Endothelial cell of umbilical vein (primary cell): ENCODE measurements at regions not wholly inside any gene's neighbourhood (a gene's known extent, or its start where the extent isn't known, plus 50 kb on each side); places are given as distances from the start of the nearest gene placed in this dataset.

Experiments used
- BruUV-seq: library from RNA; stranded (reverse); fragments of 400-500 nt; replicated peaks from 2 replicates; lab custom pipeline; 2021; lab: Mats Ljungman, UMichigan
- CTCF ChIA-PET: fragments of 300-600, 350-600 bp; sonication (Branson Sonifier 250); formaldehyde crosslinking; loops from one replicate; lab custom pipeline; 2021; ENCODE audit warnings: antibody characterized with exemption, inconsistent platforms; lab: Charles Lee
- POLR2A ChIA-PET: fragments of 300-600, 350-600 bp; sonication (Branson Sonifier 250); formaldehyde crosslinking; loops from one replicate; lab custom pipeline; 2021; ENCODE audit warnings: antibody characterized with exemption, inconsistent platforms; lab: Charles Lee
- DNase-seq: peaks from one replicate; pipeline ENCODE4 v3.0.0-alpha.2; 2011; ENCODE audit warnings: low read depth, low spot score
- FAIRE-seq: peaks from 2 replicates; lab custom pipeline; 2011; peaks lifted over from hg19 to GRCh38; lab: Jason Lieb, UNC
- H2AFZ ChIP-seq: 2 replicates; pipeline ENCODE4 v1.6.0; 2012; ENCODE audit warnings: low read depth, low read length, control low read depth, inconsistent platforms
- H3K27ac ChIP-seq: 2 replicates; pipeline ENCODE4 v1.5.1; 2011; ENCODE audit warnings: low read depth, mild to moderate bottlenecking, control low read depth, low read length, moderate library complexity; ENCODE audit not compliant: insufficient read depth
- H3K27me3 ChIP-seq, 2 experiments: 2 replicates each; pipeline versions ENCODE4 v1.6.0 to v1.6.1; 2011; ENCODE audit warnings: low read length in 2 of 2, mixed read lengths in 1 of 2; ENCODE audit not compliant: control insufficient read depth in 2 of 2, insufficient read depth in 2 of 2
- H3K36me3 ChIP-seq, 2 experiments: 2 replicates in 1 of 2; 3 replicates in 1 of 2; pipeline ENCODE4 v1.5.1; 2011; ENCODE audit warnings: low read length in 2 of 2, mild to moderate bottlenecking in 1 of 2, moderate library complexity in 1 of 2; ENCODE audit not compliant: control insufficient read depth in 2 of 2, insufficient read depth in 2 of 2; ENCODE audit errors: extremely low read depth in 1 of 2
- H3K4me1 ChIP-seq: 3 replicates; pipeline ENCODE4 v1.5.1; 2011; ENCODE audit warnings: mild to moderate bottlenecking, low read length; ENCODE audit not compliant: control insufficient read depth, insufficient read depth; ENCODE audit errors: extremely low read depth
- H3K4me2 ChIP-seq: 2 replicates; pipeline ENCODE4 v1.6.1; 2011; ENCODE audit warnings: low read length, control low read depth, mixed read lengths; ENCODE audit not compliant: insufficient read depth
- H3K4me3 ChIP-seq, 3 experiments: fragments of 200-600 bp in 1 of 3; sonication (generic), shearing (Covaris generic) in 1 of 3; replicated peaks in 1 of 3; 2 replicates each; pipeline ENCODE4 v1.5.1; 2011 to 2016; ENCODE audit warnings: control low read depth in 3 of 3, low read length in 3 of 3, mild to moderate bottlenecking in 2 of 3, inconsistent platforms in 1 of 3, low read depth in 1 of 3, moderate library complexity in 1 of 3; ENCODE audit not compliant: insufficient read depth in 1 of 3
- H3K79me2 ChIP-seq: 2 replicates; pipeline ENCODE4 v1.6.0; 2012; ENCODE audit warnings: low read length, inconsistent platforms; ENCODE audit not compliant: control insufficient read depth, insufficient read depth
- H3K9ac ChIP-seq: replicated peaks from 2 replicates; pipeline ENCODE3; 2011; ENCODE audit warnings: low read length, control low read depth; ENCODE audit not compliant: insufficient read depth; ENCODE audit errors: extremely low read depth
- H3K9me1 ChIP-seq: replicated peaks from 3 replicates; pipeline ENCODE4 v1.6.0; 2011; ENCODE audit warnings: mild to moderate bottlenecking, low read length; ENCODE audit not compliant: control insufficient read depth, insufficient read depth; ENCODE audit errors: extremely low read depth
- H3K9me3 ChIP-seq: replicated peaks from 2 replicates; pipeline ENCODE4 v1.5.1; 2012; ENCODE audit warnings: low read length, inconsistent platforms; ENCODE audit not compliant: control insufficient read depth, insufficient read depth
- H4K20me1 ChIP-seq: replicated peaks from 2 replicates; pipeline ENCODE3; 2011; ENCODE audit warnings: mild to moderate bottlenecking, low read length; ENCODE audit not compliant: control insufficient read depth, insufficient read depth; ENCODE audit errors: extremely low read depth
- CTCF ChIP-seq, 2 donors: IDR thresholded peaks; 1 replicate in 1 of 2; 2 replicates in 1 of 2; pipeline ENCODE4 v1.5.1; 2011; ENCODE audit warnings: low read length in 2 of 2, mild to moderate bottlenecking in 2 of 2, moderate library complexity in 2 of 2, control low read depth in 1 of 2, inconsistent platforms in 1 of 2, low read depth in 1 of 2; ENCODE audit not compliant: insufficient read depth in 1 of 2; ENCODE audit errors: extremely low read depth in 1 of 2
- EZH2 ChIP-seq: IDR thresholded peaks from 2 replicates; pipeline ENCODE4 v1.6.1; 2012; ENCODE audit warnings: borderline replicate concordance, low read depth, mild to moderate bottlenecking, moderate library complexity, low read length, inconsistent platforms; ENCODE audit not compliant: severe bottlenecking
- FOS ChIP-seq: IDR thresholded peaks from 2 replicates; pipeline ENCODE4 v1.6.1; 2011; ENCODE audit warnings: mild to moderate bottlenecking, low read length, moderate library complexity, borderline replicate concordance; ENCODE audit not compliant: insufficient read depth
- GATA2 ChIP-seq: IDR thresholded peaks from 2 replicates; pipeline ENCODE4 v1.7.0; 2011; ENCODE audit warnings: low read depth, mild to moderate bottlenecking, moderate library complexity, mixed read lengths, low read length; ENCODE audit not compliant: insufficient read length, insufficient read depth
- JUN ChIP-seq: IDR thresholded peaks from 2 replicates; pipeline ENCODE4 v1.6.1; 2011; ENCODE audit warnings: borderline replicate concordance, low read depth; ENCODE audit not compliant: insufficient read length, insufficient read depth
- MYC ChIP-seq: IDR thresholded peaks from one replicate; pipeline ENCODE4 v1.6.1; 2011; ENCODE audit warnings: mild to moderate bottlenecking, low read depth, low read length
- POLR2A ChIP-seq: IDR thresholded peaks from 2 replicates; pipeline ENCODE4 v1.6.1; 2012; ENCODE audit warnings: low read depth, mild to moderate bottlenecking, control low read depth, low read length
- POLR2AphosphoS5 ChIP-seq: IDR thresholded peaks from 2 replicates; pipeline ENCODE4 v1.6.1; 2012; ENCODE audit warnings: low read depth, mild to moderate bottlenecking, control low read depth, low read length, moderate library complexity; ENCODE audit not compliant: insufficient read depth
- dilution Hi-C: fragments of 300-500 bp; cut with MboI; formaldehyde crosslinking; loops from one replicate; pipeline ENCODE4 v1.15.0; 2019; ENCODE audit warnings: low sequenced_read_pairs; ENCODE audit not compliant: extremely low pct_ligation_motif_present
- intact Hi-C: fragments of 100-400 bp; cut with micrococcal nuclease; formaldehyde crosslinking; loops from one replicate; pipeline ENCODE4 v1.10.0; 2022
- TF ChIP-seq, protein P1 (sequence below): IDR thresholded peaks from 2 replicates; pipeline ENCODE4 v1.6.1; 2011; ENCODE audit not compliant: insufficient read depth, insufficient read length

- Histone ChIP-seq H3K27ac (no peak overlapping the region), H3K4me3 (no peak overlapping the region), H2AFZ (no peak overlapping the region), H3K9ac (no peak overlapping the region), H3K27me3 (no peaks in the 10 kb centered on the region), H3K9me3 (peaks cover 5% of the 10 kb centered on the region), H3K36me3 (no peaks in the 10 kb centered on the region), H3K4me2 (no peak overlapping the region), H3K4me1 (no peaks in the 10 kb centered on the region), H3K9me1 (no peaks in the 10 kb centered on the region), H3K79me2 (no peaks in the 10 kb centered on the region), H4K20me1 (no peaks in the 10 kb centered on the region)
- ChIA-PET CTCF (no interaction called here), POLR2A (no interaction called here)
- BruUV-seq = no TSS peak
- DNase-seq = no peak
- dilution Hi-C loops (no loop called here), intact Hi-C loops (no loop called here)
- no peak for FAIRE-seq
- no peak for TF ChIP-seq MYC
- no peak for TF ChIP-seq POLR2AphosphoS5
- TF ChIP-seq EZH2 = no peak
- TF ChIP-seq FOS = no peak
- TF ChIP-seq CTCF (IDR thresholded peaks at IDR 0.05; ENCODE audit: extremely low read depth in 1 of 2, insufficient read depth in 1 of 2, low read depth in 1 of 2, low read length in 2 of 2) = no peak
- TF ChIP-seq JUN = no peak
- TF ChIP-seq POLR2A = no peak
- TF ChIP-seq GATA2 = no peak
- TF ChIP-seq, protein P1, sequence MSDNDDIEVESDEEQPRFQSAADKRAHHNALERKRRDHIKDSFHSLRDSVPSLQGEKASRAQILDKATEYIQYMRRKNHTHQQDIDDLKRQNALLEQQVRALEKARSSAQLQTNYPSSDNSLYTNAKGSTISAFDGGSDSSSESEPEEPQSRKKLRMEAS = no peak
These were observed 753.7 kb upstream of the SORCS1 start for GRCh38 chr10:107918171-107918570.
